ENCODE measurements at regions not wholly inside any gene's neighbourhood (a gene's known extent, or its start where the extent isn't known, plus 50 kb on each side); places are given as distances from the start of the nearest gene placed in this dataset.
"Not testable (repeated sequence)": the region's sequence is repeated elsewhere in the genome, so short reads cannot be mapped to it uniquely, and the experiment has no call there.

DNA sequence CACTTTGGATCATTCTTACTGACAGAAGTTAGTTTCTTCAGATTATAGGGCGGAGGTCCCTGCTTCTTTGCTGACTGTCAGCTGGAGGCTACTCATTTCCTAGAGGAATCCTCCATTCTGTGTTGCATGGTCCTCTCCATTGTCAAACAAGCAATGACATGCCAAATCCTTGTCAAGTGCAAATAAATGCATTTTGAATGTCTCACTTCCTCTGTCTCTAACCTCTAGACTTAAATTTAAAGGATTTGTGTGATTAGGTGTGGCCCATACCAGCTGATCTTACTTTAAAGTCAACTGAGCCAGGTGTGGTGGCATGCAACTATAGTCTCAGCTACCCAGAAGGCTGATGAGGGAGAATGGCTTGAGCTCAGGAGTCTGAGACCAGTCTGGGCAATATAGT lies 458.4 kb upstream of the CCDC179 start:
- Histone ChIP-seq H3K27me3 (no peaks in the 10 kb centered on the region), H3K9me3 (no peaks in the 10 kb centered on the region), H3K4me3 (no peak overlapping the region), H3K36me3 (no peaks in the 10 kb centered on the region), H3K27ac (no peak overlapping the region), H3K4me1 (no peaks in the 10 kb centered on the region)
- no peak for DNase-seq
- intact Hi-C loops (cut with DNase I) = no loop called here
- TF ChIP-seq, protein P1, sequence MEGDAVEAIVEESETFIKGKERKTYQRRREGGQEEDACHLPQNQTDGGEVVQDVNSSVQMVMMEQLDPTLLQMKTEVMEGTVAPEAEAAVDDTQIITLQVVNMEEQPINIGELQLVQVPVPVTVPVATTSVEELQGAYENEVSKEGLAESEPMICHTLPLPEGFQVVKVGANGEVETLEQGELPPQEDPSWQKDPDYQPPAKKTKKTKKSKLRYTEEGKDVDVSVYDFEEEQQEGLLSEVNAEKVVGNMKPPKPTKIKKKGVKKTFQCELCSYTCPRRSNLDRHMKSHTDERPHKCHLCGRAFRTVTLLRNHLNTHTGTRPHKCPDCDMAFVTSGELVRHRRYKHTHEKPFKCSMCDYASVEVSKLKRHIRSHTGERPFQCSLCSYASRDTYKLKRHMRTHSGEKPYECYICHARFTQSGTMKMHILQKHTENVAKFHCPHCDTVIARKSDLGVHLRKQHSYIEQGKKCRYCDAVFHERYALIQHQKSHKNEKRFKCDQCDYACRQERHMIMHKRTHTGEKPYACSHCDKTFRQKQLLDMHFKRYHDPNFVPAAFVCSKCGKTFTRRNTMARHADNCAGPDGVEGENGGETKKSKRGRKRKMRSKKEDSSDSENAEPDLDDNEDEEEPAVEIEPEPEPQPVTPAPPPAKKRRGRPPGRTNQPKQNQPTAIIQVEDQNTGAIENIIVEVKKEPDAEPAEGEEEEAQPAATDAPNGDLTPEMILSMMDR (IDR thresholded peaks at IDR 0.05) = no peak
- TF ChIP-seq POLR2A (IDR thresholded peaks at IDR 0.05) = no peak
- 36% methylated on average over 1 of the region's 1 CpG for WGBS (ENCODE audit: insufficient coverage, low coverage, low lambda C conversion rate, missing lambda C conversion rate)
- ATAC-seq = no peak

DNA sequence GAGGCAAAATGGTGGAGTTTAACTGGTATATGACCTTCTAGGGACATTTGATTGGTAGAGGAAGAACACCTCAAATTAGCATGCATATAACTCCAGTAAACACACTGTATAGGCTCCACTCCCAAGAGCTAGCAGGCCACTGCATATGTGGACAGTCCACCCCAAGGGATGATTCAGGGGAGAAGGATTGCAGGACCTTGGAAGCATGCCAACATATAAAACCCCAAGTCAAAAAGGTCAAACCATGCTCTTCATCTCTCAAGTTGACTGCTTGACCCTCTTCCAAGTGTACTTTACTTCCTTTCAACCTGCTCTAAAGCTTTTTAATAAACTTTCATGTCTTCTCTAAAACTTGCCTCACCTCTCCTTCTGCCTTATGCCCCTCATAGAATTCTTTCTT lies 459.9 kb upstream of the CCDC179 start:
- ATAC-seq (no peak), DNase-seq (no peak)
- TF ChIP-seq POLR2A (IDR thresholded peaks at IDR 0.05) = no peak
- TF ChIP-seq, protein P1 (IDR thresholded peaks at IDR 0.05) = no peak

DNA sequence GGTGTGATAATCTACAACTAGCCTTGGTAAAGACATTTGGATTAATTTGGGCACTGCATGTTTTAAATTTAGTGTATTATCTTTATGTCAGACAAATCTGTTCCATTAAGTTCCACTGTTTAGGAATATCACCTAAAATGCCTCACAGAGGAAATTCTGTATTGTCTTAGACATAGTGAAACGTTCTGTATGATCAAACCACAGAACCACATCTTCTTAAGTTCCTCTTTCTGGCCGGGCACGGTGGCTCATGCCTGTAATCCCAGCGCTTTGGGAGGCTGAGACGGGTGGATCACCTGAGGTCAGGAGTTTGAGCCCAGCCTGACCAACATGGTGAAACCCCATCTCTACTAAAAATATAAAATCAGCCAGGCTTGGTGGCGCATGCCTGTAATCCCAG lies 475.3 kb upstream of the CCDC179 start:
- H3K36me3 ChIP-seq; H3K4me3 ChIP-seq; ATAC-seq; H3K27ac ChIP-seq; H3K4me1 ChIP-seq; H3K27me3 ChIP-seq; intact Hi-C loops (cut with DNase I); DNase-seq; H3K9me3 ChIP-seq: not testable (repeated sequence)
- WGBS (ENCODE audit: insufficient coverage, low coverage, low lambda C conversion rate, missing lambda C conversion rate) = 66% methylated on average over 6 of the region's 6 CpGs

More for the DNA sequence above, 459.9 kb upstream of the CCDC179 start:
- H3K36me3 ChIP-seq = no peaks in the 10 kb centered on the region
- H3K27ac ChIP-seq = no peak overlapping the region
- intact Hi-C loops (cut with DNase I) = no loop called here
- H3K27me3 ChIP-seq = no peaks in the 10 kb centered on the region
- H3K4me3 ChIP-seq = no peak overlapping the region
- H3K9me3 ChIP-seq = no peaks in the 10 kb centered on the region
- H3K4me1 ChIP-seq = no peaks in the 10 kb centered on the region

DNA sequence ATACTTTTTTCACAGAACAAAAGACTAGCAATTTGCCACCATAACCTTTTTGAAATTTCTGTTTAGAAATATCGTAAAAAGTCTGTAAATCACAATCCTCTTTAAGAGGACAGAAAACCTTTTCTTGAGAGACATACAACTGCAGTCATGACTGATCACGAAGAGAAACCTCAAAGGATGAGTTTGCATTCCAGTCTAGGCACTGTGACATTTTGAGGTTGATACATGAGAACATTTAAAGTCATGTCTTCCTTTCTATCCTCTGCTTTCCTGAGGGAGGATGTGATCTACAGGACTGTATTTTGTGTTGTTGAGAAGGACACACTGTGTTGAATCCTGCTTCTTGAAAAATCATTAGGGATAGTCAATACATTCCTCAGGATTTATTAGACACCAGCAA lies 476.7 kb upstream of the CCDC179 start:
- WGBS (ENCODE audit: insufficient coverage, low coverage, low lambda C conversion rate, missing lambda C conversion rate) = 47% methylated on average over 2 of the region's 2 CpGs
- intact Hi-C loops (cut with DNase I) = no loop called here
- H3K4me1 ChIP-seq = no peaks in the 10 kb centered on the region
- H3K27ac ChIP-seq = no peak overlapping the region
- H3K9me3 ChIP-seq = no peaks in the 10 kb centered on the region
- ATAC-seq (no peak), DNase-seq (no peak)
- H3K4me3 ChIP-seq = no peak overlapping the region
- no peak for TF ChIP-seq POLR2A (IDR thresholded peaks at IDR 0.05)
- TF ChIP-seq, protein P1 (IDR thresholded peaks at IDR 0.05) = no peak
- H3K36me3 ChIP-seq = no peaks in the 10 kb centered on the region
- no peaks in the 10 kb centered on the region for H3K27me3 ChIP-seq

DNA sequence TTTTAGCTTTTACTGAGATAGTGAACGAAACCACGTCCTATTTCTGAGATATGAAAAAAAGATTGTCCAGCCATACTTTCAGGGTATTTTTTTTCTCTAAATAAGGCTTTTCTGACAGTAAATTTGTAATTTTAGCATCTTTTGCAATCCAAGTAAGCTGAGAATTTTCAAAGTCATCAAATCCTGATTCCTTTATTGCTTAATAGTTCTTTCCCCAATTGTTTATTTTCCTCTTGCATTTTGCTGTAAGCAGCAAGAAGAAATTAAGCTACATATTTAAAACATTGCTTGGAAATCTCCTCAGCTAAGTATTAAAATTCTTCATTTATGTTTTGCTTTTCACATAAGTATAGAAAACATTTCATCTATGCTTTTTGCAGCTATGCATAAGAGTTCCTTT lies 493.3 kb upstream of the CCDC179 start:
- Histone ChIP-seq H3K4me1 (no peaks in the 10 kb centered on the region), H3K27me3 (no peaks in the 10 kb centered on the region), H3K4me3 (no peak overlapping the region), H3K9me3 (no peaks in the 10 kb centered on the region), H3K36me3 (no peaks in the 10 kb centered on the region), H3K27ac (no peak overlapping the region)
- intact Hi-C loops (cut with DNase I) = no loop called here
- TF ChIP-seq, protein P1 (IDR thresholded peaks at IDR 0.05) = no peak
- TF ChIP-seq POLR2A (IDR thresholded peaks at IDR 0.05) = no peak
- WGBS (ENCODE audit: insufficient coverage, low coverage, low lambda C conversion rate, missing lambda C conversion rate) = 45% methylated on average over 2 of the region's 2 CpGs
- no peak for ATAC-seq
- DNase-seq = no peak
